Effector memory CD4-positive, alpha-beta T cell (primary cell): ENCODE measurements at regions not wholly inside any gene's neighbourhood (a gene's known extent, or its start where the extent isn't known, plus 50 kb on each side); places are given as distances from the start of the nearest gene placed in this dataset.
"Not testable (repeated sequence)": the region's sequence is repeated elsewhere in the genome, so short reads cannot be mapped to it uniquely, and the experiment has no call there.

Source experiments
- DNase-seq, 3 donors: peaks; one replicate each; pipeline ENCODE4 v3.0.0-alpha.2; 2020
- H3K27ac ChIP-seq: 2 replicates; pipeline ENCODE4 v1.7.0; 2013; ENCODE audit warnings: mild to moderate bottlenecking, low read length, moderate library complexity; ENCODE audit not compliant: insufficient read depth, poor library complexity, severe bottlenecking
- H3K27me3 ChIP-seq: replicated peaks from 2 replicates; pipeline ENCODE4 v1.7.0; 2013; ENCODE audit warnings: mild to moderate bottlenecking, low read length; ENCODE audit not compliant: insufficient read depth, control insufficient read depth, poor library complexity, severe bottlenecking
- H3K36me3 ChIP-seq: 2 replicates; pipeline ENCODE4 v1.7.0; 2013; ENCODE audit warnings: mild to moderate bottlenecking, low read length, moderate library complexity; ENCODE audit not compliant: control insufficient read depth, insufficient read depth
- H3K4me1 ChIP-seq: 2 replicates; pipeline ENCODE4 v1.7.0; 2013; ENCODE audit warnings: low read length, mild to moderate bottlenecking; ENCODE audit not compliant: control insufficient read depth, insufficient read depth, poor library complexity, severe bottlenecking
- H3K4me3 ChIP-seq: 2 replicates; pipeline ENCODE4 v1.7.0; 2013; ENCODE audit warnings: low read length, low read depth, mild to moderate bottlenecking; ENCODE audit not compliant: insufficient read depth, poor library complexity, severe bottlenecking
- H3K9me3 ChIP-seq: 2 replicates; pipeline ENCODE4 v1.7.0; 2013; ENCODE audit warnings: mild to moderate bottlenecking, low read length, moderate library complexity; ENCODE audit not compliant: control insufficient read depth

DNA sequence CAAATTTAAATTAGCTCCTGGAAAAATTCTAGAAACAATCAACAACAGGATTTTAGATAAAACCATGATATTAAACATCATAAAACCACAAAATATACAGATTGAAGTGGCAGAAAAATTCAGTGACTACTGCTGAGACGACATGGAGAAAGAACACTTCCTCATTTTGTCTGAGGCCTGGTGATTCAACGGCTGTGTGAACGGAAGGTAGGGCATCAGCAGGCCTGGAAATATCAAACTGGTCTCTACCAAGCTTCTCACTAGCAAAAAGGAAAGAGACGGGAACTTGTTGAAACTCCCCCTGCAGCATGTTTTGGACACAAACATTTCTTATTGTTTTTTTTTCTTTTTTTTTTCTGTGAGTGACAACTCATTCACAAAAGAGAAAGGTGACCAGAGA, 58.0 kb upstream of the AHI1 start:
- Histone ChIP-seq H3K27ac (no peak overlapping the region), H3K27me3 (no peaks in the 10 kb centered on the region), H3K36me3 (no peaks in the 10 kb centered on the region), H3K4me3 (no peak overlapping the region), H3K4me1 (no peaks in the 10 kb centered on the region), H3K9me3 (no peaks in the 10 kb centered on the region)
- no peak for DNase-seq

GRCh38 chr6:135557582-135557981, 60.0 kb upstream of the AHI1 start:
- no peaks in the 10 kb centered on the region for H3K27me3 ChIP-seq
- no peak overlapping the region for H3K4me3 ChIP-seq
- no peak overlapping the region for H3K27ac ChIP-seq
- DNase-seq, result no peak
- H3K9me3 ChIP-seq, result no peaks in the 10 kb centered on the region
- no peaks in the 10 kb centered on the region for H3K36me3 ChIP-seq
- no peaks in the 10 kb centered on the region for H3K4me1 ChIP-seq

GRCh38 chr6:135565605-135566004, 68.1 kb upstream of the AHI1 start:
- not testable (repeated sequence) for H3K27ac ChIP-seq, H3K36me3 ChIP-seq, DNase-seq, H3K4me1 ChIP-seq, H3K27me3 ChIP-seq, H3K4me3 ChIP-seq, H3K9me3 ChIP-seq

DNA sequence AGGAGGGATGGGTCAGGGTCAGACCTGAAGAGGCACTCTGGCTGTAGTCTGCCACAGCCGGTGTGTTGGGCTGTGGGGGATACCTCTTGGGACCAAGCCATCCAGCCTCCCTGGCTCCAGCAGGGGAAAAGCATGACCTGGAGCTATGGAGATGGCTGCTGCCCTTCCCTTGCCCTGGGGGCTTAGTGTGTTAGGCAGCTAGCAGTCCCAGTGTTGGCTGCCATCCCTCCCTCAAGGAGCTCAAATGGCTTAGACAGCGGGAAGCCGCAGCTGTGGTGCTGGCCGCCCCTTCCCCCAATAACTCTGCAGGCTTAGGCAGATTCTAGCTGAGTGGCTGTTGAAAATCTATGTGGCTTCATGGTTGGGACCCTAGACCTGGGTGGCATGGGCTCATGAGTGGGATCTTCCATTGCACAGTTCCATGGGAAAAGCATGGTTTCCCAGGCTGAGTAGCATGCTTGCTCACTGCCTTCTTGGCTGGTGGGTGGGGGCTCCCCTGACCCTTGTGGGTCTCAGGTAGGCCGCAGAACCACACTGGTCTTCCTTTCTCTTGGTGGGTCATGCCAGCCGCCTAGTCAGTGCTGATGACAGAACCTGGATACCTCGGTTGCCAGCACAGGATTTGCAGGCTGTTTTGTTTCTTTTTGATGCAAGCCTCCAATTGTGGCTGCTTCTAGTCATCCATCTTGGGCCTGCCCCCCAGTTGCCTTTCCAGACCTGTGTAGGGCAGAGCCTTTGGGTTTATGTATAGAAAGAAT, 69.0 kb upstream of the AHI1 start:
- no peak for DNase-seq
- no peaks in the 10 kb centered on the region for H3K27me3 ChIP-seq

GRCh38 chr6:135567375-135568083, 70.0 kb upstream of the AHI1 start:
- no peaks in the 10 kb centered on the region for H3K27me3 ChIP-seq
- no peaks in the 10 kb centered on the region for H3K36me3 ChIP-seq
- no peak overlapping the region for H3K27ac ChIP-seq
- no peak for DNase-seq
- H3K9me3 ChIP-seq, result no peaks in the 10 kb centered on the region
- no peaks in the 10 kb centered on the region for H3K4me1 ChIP-seq
- H3K4me3 ChIP-seq, result no peak overlapping the region

More for the DNA sequence above, 69.0 kb upstream of the AHI1 start:
- Histone ChIP-seq H3K27ac (no peak overlapping the region), H3K36me3 (no peaks in the 10 kb centered on the region), H3K9me3 (no peaks in the 10 kb centered on the region), H3K4me1 (no peaks in the 10 kb centered on the region), H3K4me3 (no peak overlapping the region)

- H3K9me3 ChIP-seq, result no peaks in the 10 kb centered on the region
- DNase-seq, result peak in 2 of 3 donors; percentile 8 to 11
- H3K4me1 ChIP-seq, result no peaks in the 10 kb centered on the region
- no peak overlapping the region for H3K4me3 ChIP-seq
- H3K36me3 ChIP-seq, result no peaks in the 10 kb centered on the region
- no peak overlapping the region for H3K27ac ChIP-seq
- no peaks in the 10 kb centered on the region for H3K27me3 ChIP-seq
These were observed 70.8 kb upstream of the AHI1 start for GRCh38 chr6:135568379-135568778.

GRCh38 chr6:135572051-135572450, 74.5 kb upstream of the AHI1 start:
- Histone ChIP-seq H3K4me1 (no peaks in the 10 kb centered on the region), H3K27me3 (no peaks in the 10 kb centered on the region), H3K36me3 (no peaks in the 10 kb centered on the region), H3K9me3 (no peaks in the 10 kb centered on the region), H3K27ac (no peak overlapping the region), H3K4me3 (no peak overlapping the region)
- no peak for DNase-seq

GRCh38 chr6:135575629-135576028, 78.1 kb upstream of the AHI1 start:
- Histone ChIP-seq H3K36me3 (no peaks in the 10 kb centered on the region), H3K4me1 (no peaks in the 10 kb centered on the region), H3K9me3 (no peaks in the 10 kb centered on the region), H3K27me3 (no peaks in the 10 kb centered on the region), H3K27ac (no peak overlapping the region), H3K4me3 (no peak overlapping the region)
- no peak for DNase-seq

DNA sequence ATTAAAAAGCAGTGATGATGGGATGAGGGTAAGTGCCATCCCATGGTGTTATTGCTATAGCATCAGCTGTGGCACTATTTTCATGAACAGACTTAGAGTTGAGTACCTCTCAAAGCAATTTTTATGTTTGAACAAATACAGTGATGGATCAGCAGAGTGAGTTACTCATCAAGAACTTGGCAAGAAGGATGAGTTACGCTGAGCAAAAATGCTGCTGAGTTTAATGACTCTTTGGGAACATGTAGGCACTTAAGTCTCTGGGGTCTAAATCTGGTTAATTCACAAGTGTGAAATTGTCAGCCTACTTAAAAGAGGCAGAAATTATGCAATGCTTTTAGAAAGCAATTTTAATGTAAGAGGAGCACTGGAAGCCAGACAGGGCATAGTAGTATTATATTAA, 78.5 kb upstream of the AHI1 start:
- Histone ChIP-seq H3K27me3 (no peaks in the 10 kb centered on the region), H3K4me1 (no peaks in the 10 kb centered on the region), H3K9me3 (no peaks in the 10 kb centered on the region), H3K4me3 (no peak overlapping the region), H3K36me3 (no peaks in the 10 kb centered on the region), H3K27ac (no peak overlapping the region)
- DNase-seq, result no peak

DNA sequence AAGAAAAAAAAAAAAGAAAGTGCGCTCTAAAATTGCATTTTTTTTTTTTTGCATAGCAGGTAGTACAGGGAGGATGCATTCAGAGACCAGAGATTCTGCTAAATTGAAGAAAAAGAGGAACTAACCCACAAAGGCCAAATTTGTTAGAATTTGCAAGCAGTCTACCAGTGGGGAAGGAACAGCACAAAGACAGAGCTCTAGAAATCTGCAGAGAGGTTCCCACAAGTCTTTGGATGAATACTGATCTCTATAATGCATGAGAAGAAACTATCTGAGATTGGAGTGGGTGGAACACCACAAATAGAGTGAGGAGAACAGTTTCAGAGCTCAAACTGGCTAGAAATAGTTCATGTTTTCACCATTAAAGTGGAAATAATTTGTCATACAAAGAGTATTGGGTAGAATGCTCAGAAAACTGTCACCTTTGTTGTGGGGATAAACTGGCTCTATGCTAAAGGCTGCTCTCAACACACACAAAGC, 79.6 kb upstream of the AHI1 start:
- no peak overlapping the region for H3K27ac ChIP-seq
- no peaks in the 10 kb centered on the region for H3K36me3 ChIP-seq
- no peaks in the 10 kb centered on the region for H3K4me1 ChIP-seq
- H3K27me3 ChIP-seq, result no peaks in the 10 kb centered on the region
- H3K9me3 ChIP-seq, result no peaks in the 10 kb centered on the region
- no peak for DNase-seq
- H3K4me3 ChIP-seq, result no peak overlapping the region
